SK-N-SH (cell line): ENCODE measurements at regions not wholly inside any gene's neighbourhood (a gene's known extent, or its start where the extent isn't known, plus 50 kb on each side); places are given as distances from the start of the nearest gene placed in this dataset.

ENCODE experiments used
- CTCF ChIA-PET: fragments of 300-600, 350-600 bp; formaldehyde crosslinking; extraction: SDS; loops from one replicate; lab custom pipeline; 2021; lab: Yijun Ruan, JAX
- POLR2A ChIA-PET: fragments of 350-600 bp; sonication (Branson Sonifier 250); formaldehyde crosslinking; extraction: SDS; loops from one replicate; lab custom pipeline; 2020; ENCODE audit warnings: antibody characterized with exemption, inconsistent platforms; lab: Yijun Ruan, JAX
- DNase-seq: peaks from one replicate; pipeline ENCODE4 v3.0.0; 2012
- H2AFZ ChIP-seq: fragments of 200-600 bp; sonication (generic); 2 replicates; pipeline ENCODE4 v1.8.1; 2016; ENCODE audit warnings: antibody characterized with exemption, mild to moderate bottlenecking, low read depth
- H3F3A ChIP-seq: fragments of 200-600 bp; sonication (generic); replicated peaks from 2 replicates; pipeline ENCODE3; 2016; ENCODE audit warnings: antibody characterized with exemption, mild to moderate bottlenecking; ENCODE audit not compliant: insufficient read depth
- H3K27ac ChIP-seq, 2 experiments: fragments of 200-500 bp in 1 of 2; fragments of 200-600 bp in 1 of 2; sonication (Bioruptor generic) in 1 of 2; sonication (generic), shearing (Covaris generic) in 1 of 2; 2 replicates each; pipeline versions ENCODE4 v1.5.1 to v1.6.1; 2014 to 2016; ENCODE audit warnings: low read depth in 2 of 2, inconsistent platforms in 1 of 2, low read length in 1 of 2, mild to moderate bottlenecking in 1 of 2, mixed read lengths in 1 of 2
- H3K27me3 ChIP-seq: fragments of 200-600 bp; sonication (generic), shearing (Covaris generic); 2 replicates; pipeline ENCODE4 v1.6.1; 2016; ENCODE audit warnings: mixed run types; ENCODE audit not compliant: insufficient read depth
- H3K36me3 ChIP-seq, 2 experiments: fragments of 200-500 bp in 1 of 2; fragments of 200-600 bp in 1 of 2; sonication (Bioruptor generic) in 1 of 2; sonication (generic) in 1 of 2; replicated peaks in 1 of 2; 2 replicates each; pipeline versions ENCODE3 to v1.5.1; 2014 to 2016; ENCODE audit warnings: low read length in 1 of 2, mild to moderate bottlenecking in 1 of 2; ENCODE audit not compliant: insufficient read depth in 2 of 2, control insufficient read depth in 1 of 2
- H3K4me1 ChIP-seq, 2 experiments: fragments of 200-500 bp in 1 of 2; fragments of 200-600 bp in 1 of 2; sonication (Bioruptor generic) in 1 of 2; sonication (generic), shearing (Covaris generic) in 1 of 2; 2 replicates each; pipeline versions ENCODE4 v1.5.1 to v1.6.1; 2014 to 2016; ENCODE audit warnings: low read depth in 1 of 2, low read length in 1 of 2, mixed run types in 1 of 2; ENCODE audit not compliant: insufficient read depth in 2 of 2, control insufficient read depth in 1 of 2
- H3K4me2 ChIP-seq: fragments of 200-600 bp; sonication (generic), shearing (Covaris generic); 2 replicates; pipeline ENCODE4 v1.6.1; 2017; ENCODE audit warnings: mixed run types
- H3K4me3 ChIP-seq, 2 experiments: fragments of 200-500 bp in 1 of 2; fragments of 200-600 bp in 1 of 2; sonication (Bioruptor generic) in 1 of 2; sonication (generic), shearing (Covaris generic) in 1 of 2; 2 replicates each; pipeline versions ENCODE4 v1.5.1 to v1.8.1; 2014 to 2016; ENCODE audit warnings: low read depth in 2 of 2, inconsistent platforms in 1 of 2, low read length in 1 of 2, mild to moderate bottlenecking in 1 of 2, mixed read lengths in 1 of 2, moderate library complexity in 1 of 2
- H3K79me2 ChIP-seq: fragments of 200-600 bp; sonication (generic); 2 replicates; pipeline ENCODE4 v1.8.1; 2017; ENCODE audit warnings: mild to moderate bottlenecking; ENCODE audit not compliant: insufficient read depth
- H3K9ac ChIP-seq: fragments of 200-600 bp; sonication (generic); 2 replicates; pipeline ENCODE4 v1.6.1; 2017; ENCODE audit warnings: mixed run types
- H3K9me2 ChIP-seq: fragments of 200-600 bp; sonication (generic); 2 replicates; pipeline ENCODE4 v1.6.1; 2017; ENCODE audit warnings: mixed run types
- H3K9me3 ChIP-seq: fragments of 200-600 bp; sonication (generic); 2 replicates; pipeline ENCODE4 v1.6.1; 2017; ENCODE audit warnings: mixed run types, mild to moderate bottlenecking, moderate library complexity
- H4K20me1 ChIP-seq: fragments of 200-600 bp; sonication (generic); 2 replicates; pipeline ENCODE4 v1.6.1; 2017; ENCODE audit warnings: mild to moderate bottlenecking, mixed run types; ENCODE audit not compliant: insufficient read depth
- CHD2 ChIP-seq: fragments of 150-350 bp; IDR thresholded peaks from 2 replicates; pipeline ENCODE4 v1.6.1; 2018; ENCODE audit warnings: low read length; ENCODE audit not compliant: partially characterized antibody
- EZH2phosphoT487 ChIP-seq: fragments of 200-600 bp; sonication (generic); IDR thresholded peaks from 2 replicates; pipeline ENCODE4 v1.6.1; 2017; ENCODE audit warnings: low read depth, mixed run types, mild to moderate bottlenecking, antibody characterized with exemption, moderate library complexity, borderline replicate concordance
- FOSL2 ChIP-seq: IDR thresholded peaks from 2 replicates; pipeline ENCODE4 v1.4.0; 2012; ENCODE audit warnings: low read depth, mild to moderate bottlenecking, moderate library complexity, borderline replicate concordance
- FOXJ3 ChIP-seq: sonication (generic); formaldehyde crosslinking; IDR thresholded peaks from 2 replicates; pipeline ENCODE4 v1.5.1; 2020; ENCODE audit warnings: mild to moderate bottlenecking, missing genetic modification reagents
- JUND ChIP-seq: IDR thresholded peaks from 2 replicates; pipeline ENCODE4 v1.4.0; 2012
- MEF2A ChIP-seq: IDR thresholded peaks from 2 replicates; pipeline ENCODE4 v1.4.0; 2012; ENCODE audit warnings: low read depth, borderline replicate concordance
- MXI1 ChIP-seq: IDR thresholded peaks from 2 replicates; pipeline ENCODE4 v1.6.1; 2012; ENCODE audit warnings: mild to moderate bottlenecking, low read depth, low read length, improper control_type of control experiment
- POLR2AphosphoS5 ChIP-seq: IDR thresholded peaks from 2 replicates; pipeline ENCODE4 v1.6.1; 2012; ENCODE audit warnings: low read depth, low read length
- RAD21 ChIP-seq: IDR thresholded peaks from 2 replicates; pipeline ENCODE4 v1.6.1; 2012; ENCODE audit warnings: mild to moderate bottlenecking, low read length
- WGBS: methylation state at CpG from one replicate; pipeline ENCODE4 v1.1.6; 2017; ENCODE audit warnings: low lambda C conversion rate; 5-methylcytosine and 5-hydroxymethylcytosine counted together
- TF ChIP-seq, protein P1 (sequence below): IDR thresholded peaks from 2 replicates; pipeline ENCODE4 v1.4.0; 2012; ENCODE audit warnings: low read depth, borderline replicate concordance
- TF ChIP-seq, protein P2 (sequence below): fragments of 150-350 bp; IDR thresholded peaks from 2 replicates; pipeline ENCODE4 v1.6.1; 2016; ENCODE audit warnings: mild to moderate bottlenecking, low read depth, low read length
- TF ChIP-seq, protein P3 (sequence below): fragments of 200-600 bp; sonication (generic); IDR thresholded peaks from 2 replicates; pipeline ENCODE4 v1.6.1; 2017; ENCODE audit warnings: antibody characterized with exemption, mild to moderate bottlenecking, moderate library complexity
- TF ChIP-seq, protein P4 (sequence below): IDR thresholded peaks from 2 replicates; pipeline ENCODE4; 2012
- TF ChIP-seq, protein P5 (sequence below): fragments of 150-350 bp; IDR thresholded peaks from 2 replicates; pipeline ENCODE4 v1.6.1; 2017; ENCODE audit warnings: antibody characterized with exemption, low read length, low read depth, borderline replicate concordance
- TF ChIP-seq, protein P6 (sequence below): IDR thresholded peaks from 2 replicates; pipeline ENCODE4 v1.4.0; 2012; ENCODE audit warnings: low read depth

DNA sequence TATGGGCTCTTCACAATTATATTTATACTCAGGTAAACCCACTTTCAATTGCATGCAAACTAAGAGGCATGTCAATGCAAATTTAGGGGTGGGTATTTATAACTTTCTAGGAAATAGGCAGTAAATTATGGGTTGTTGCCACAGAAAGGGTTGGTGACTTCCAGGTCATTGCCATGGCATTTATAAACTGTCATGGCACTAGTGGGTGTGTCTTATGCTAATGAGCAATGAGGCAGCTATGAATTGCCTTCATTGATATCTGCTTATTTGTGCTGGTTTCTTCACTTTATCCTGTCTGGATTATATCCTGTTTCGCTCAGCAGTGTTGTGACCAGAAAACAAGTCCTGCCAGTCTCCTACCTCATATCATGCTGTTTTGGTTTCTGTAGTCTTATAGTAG is 597.3 kb upstream of the DAB2 start (continued):
- TF ChIP-seq CHD2, result no peak
- TF ChIP-seq RAD21, result no peak
- TF ChIP-seq, protein P1, sequence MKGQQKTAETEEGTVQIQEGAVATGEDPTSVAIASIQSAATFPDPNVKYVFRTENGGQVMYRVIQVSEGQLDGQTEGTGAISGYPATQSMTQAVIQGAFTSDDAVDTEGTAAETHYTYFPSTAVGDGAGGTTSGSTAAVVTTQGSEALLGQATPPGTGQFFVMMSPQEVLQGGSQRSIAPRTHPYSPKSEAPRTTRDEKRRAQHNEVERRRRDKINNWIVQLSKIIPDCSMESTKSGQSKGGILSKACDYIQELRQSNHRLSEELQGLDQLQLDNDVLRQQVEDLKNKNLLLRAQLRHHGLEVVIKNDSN, result no peak
- TF ChIP-seq, protein P2, sequence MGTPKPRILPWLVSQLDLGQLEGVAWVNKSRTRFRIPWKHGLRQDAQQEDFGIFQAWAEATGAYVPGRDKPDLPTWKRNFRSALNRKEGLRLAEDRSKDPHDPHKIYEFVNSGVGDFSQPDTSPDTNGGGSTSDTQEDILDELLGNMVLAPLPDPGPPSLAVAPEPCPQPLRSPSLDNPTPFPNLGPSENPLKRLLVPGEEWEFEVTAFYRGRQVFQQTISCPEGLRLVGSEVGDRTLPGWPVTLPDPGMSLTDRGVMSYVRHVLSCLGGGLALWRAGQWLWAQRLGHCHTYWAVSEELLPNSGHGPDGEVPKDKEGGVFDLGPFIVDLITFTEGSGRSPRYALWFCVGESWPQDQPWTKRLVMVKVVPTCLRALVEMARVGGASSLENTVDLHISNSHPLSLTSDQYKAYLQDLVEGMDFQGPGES, result no peak
- TF ChIP-seq, all 33 proteins: peak for 0

DNA sequence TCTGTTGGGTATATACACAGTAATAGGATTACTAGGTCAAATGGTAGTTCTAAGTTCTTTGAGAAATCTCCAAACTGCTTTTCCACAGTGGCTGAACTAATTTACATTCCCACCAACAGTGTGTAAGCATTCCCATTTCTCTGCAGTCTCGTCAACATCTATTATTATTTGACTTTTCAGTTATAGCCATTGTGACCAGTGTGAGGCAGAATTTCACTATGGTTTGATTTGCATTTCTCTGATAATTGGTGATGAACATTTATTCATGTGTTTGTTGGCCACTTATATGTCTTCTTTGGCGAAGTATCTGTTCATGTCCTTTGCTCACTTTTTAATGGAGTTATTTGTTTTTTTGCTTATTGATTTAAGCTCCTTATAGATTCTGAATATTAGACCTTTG is 596.2 kb upstream of the DAB2 start:
- no peaks in the 10 kb centered on the region for H3K36me3 ChIP-seq
- H3K4me3 ChIP-seq, result no peak overlapping the region
- no peak overlapping the region for H3K27ac ChIP-seq
- no peaks in the 10 kb centered on the region for H3K27me3 ChIP-seq
- H3K4me2 ChIP-seq, result no peak overlapping the region
- WGBS, result 1% methylated on average over 2 of the region's 2 CpGs
- no peaks in the 10 kb centered on the region for H4K20me1 ChIP-seq
- H3F3A ChIP-seq, result no peaks in the 10 kb centered on the region
- no peaks in the 10 kb centered on the region for H3K4me1 ChIP-seq
- no peaks in the 10 kb centered on the region for H3K9me3 ChIP-seq
- TF ChIP-seq, protein P3, sequence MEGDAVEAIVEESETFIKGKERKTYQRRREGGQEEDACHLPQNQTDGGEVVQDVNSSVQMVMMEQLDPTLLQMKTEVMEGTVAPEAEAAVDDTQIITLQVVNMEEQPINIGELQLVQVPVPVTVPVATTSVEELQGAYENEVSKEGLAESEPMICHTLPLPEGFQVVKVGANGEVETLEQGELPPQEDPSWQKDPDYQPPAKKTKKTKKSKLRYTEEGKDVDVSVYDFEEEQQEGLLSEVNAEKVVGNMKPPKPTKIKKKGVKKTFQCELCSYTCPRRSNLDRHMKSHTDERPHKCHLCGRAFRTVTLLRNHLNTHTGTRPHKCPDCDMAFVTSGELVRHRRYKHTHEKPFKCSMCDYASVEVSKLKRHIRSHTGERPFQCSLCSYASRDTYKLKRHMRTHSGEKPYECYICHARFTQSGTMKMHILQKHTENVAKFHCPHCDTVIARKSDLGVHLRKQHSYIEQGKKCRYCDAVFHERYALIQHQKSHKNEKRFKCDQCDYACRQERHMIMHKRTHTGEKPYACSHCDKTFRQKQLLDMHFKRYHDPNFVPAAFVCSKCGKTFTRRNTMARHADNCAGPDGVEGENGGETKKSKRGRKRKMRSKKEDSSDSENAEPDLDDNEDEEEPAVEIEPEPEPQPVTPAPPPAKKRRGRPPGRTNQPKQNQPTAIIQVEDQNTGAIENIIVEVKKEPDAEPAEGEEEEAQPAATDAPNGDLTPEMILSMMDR, result peak; percentile 19
- no peak for TF ChIP-seq FOSL2
- CTCF ChIA-PET, result no interaction called here
- no peak for DNase-seq
- H2AFZ ChIP-seq, result no peak overlapping the region
- no peaks in the 10 kb centered on the region for H3K9me2 ChIP-seq
- no peak overlapping the region for H3K9ac ChIP-seq
- H3K79me2 ChIP-seq, result no peaks in the 10 kb centered on the region
- POLR2A ChIA-PET, result no interaction called here

DNA sequence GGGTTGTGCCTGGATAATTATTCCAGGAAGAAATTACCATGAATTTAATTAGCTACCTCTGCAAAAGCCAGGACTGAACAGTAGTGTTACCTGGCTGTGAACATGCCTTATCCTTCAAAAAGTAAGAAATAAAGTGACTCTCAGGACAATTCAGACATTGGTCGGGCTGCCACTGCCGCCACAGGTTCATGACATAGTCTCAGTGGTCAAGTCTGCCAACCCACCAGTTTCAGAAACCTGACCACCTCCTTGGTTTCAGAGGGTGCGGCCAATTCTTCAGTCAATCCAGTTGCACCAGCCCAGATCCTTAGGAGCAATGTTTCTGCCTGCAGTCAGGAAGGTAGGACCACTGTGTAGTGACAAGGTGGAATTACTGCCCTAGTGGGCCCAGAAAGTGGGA is 593.1 kb upstream of the DAB2 start:
- CTCF ChIA-PET, result no interaction called here
- no peaks in the 10 kb centered on the region for H3F3A ChIP-seq
- no peak overlapping the region for H3K27ac ChIP-seq
- no peak overlapping the region for H2AFZ ChIP-seq
- no peak for DNase-seq
- no peak overlapping the region for H3K4me3 ChIP-seq
- H3K4me1 ChIP-seq, result no peaks in the 10 kb centered on the region
- no peaks in the 10 kb centered on the region for H3K27me3 ChIP-seq
- H3K36me3 ChIP-seq, result no peaks in the 10 kb centered on the region
- H3K9ac ChIP-seq, result no peak overlapping the region
- 11% methylated on average over 2 of the region's 3 CpGs for WGBS
- H3K79me2 ChIP-seq, result no peaks in the 10 kb centered on the region
- no peaks in the 10 kb centered on the region for H4K20me1 ChIP-seq
- no peaks in the 10 kb centered on the region for H3K9me2 ChIP-seq
- TF ChIP-seq, protein P4, sequence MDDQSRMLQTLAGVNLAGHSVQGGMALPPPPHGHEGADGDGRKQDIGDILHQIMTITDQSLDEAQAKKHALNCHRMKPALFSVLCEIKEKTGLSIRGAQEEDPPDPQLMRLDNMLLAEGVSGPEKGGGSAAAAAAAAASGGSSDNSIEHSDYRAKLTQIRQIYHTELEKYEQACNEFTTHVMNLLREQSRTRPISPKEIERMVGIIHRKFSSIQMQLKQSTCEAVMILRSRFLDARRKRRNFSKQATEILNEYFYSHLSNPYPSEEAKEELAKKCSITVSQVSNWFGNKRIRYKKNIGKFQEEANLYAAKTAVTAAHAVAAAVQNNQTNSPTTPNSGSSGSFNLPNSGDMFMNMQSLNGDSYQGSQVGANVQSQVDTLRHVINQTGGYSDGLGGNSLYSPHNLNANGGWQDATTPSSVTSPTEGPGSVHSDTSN, result no peak
- TF ChIP-seq FOSL2, result no peak
- TF ChIP-seq MXI1, result no peak
- no peak for TF ChIP-seq POLR2AphosphoS5
- no peak for TF ChIP-seq FOXJ3 (CRISPR knock-in tag)
- no peak for TF ChIP-seq EZH2phosphoT487
- TF ChIP-seq, protein P2, result no peak
- TF ChIP-seq MEF2A, result no peak
- TF ChIP-seq JUND, result no peak
- TF ChIP-seq, protein P5, sequence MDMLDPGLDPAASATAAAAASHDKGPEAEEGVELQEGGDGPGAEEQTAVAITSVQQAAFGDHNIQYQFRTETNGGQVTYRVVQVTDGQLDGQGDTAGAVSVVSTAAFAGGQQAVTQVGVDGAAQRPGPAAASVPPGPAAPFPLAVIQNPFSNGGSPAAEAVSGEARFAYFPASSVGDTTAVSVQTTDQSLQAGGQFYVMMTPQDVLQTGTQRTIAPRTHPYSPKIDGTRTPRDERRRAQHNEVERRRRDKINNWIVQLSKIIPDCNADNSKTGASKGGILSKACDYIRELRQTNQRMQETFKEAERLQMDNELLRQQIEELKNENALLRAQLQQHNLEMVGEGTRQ, result no peak
- TF ChIP-seq, protein P6, sequence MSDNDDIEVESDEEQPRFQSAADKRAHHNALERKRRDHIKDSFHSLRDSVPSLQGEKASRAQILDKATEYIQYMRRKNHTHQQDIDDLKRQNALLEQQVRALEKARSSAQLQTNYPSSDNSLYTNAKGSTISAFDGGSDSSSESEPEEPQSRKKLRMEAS, result no peak
- H3K9me3 ChIP-seq, result no peaks in the 10 kb centered on the region
- no peak overlapping the region for H3K4me2 ChIP-seq
- POLR2A ChIA-PET, result no interaction called here
